HG02943 (cell line): ENCODE measurements at regions not wholly inside any gene's neighbourhood (a gene's known extent, or its start where the extent isn't known, plus 50 kb on each side); places are given as distances from the start of the nearest gene placed in this dataset.

Source experiments
- ATAC-seq: cut with Tn5 transposase; IDR thresholded peaks from one replicate; pipeline ENCODE4 v1.9.1; 2021; ENCODE audit warnings: mild to moderate bottlenecking, low read depth, moderate library complexity; ENCODE audit not compliant: unreplicated experiment

GRCh38 chr10:10579709-10580108, 438.0 kb upstream of the CELF2 start:
- ATAC-seq: no peak

- ATAC-seq: no peak
Measured at GRCh38 chr10:10584161-10584560, 433.5 kb upstream of the CELF2 start.

- no peak for ATAC-seq
Measured at GRCh38 chr10:10587744-10588393, 429.8 kb upstream of the CELF2 start.

DNA sequence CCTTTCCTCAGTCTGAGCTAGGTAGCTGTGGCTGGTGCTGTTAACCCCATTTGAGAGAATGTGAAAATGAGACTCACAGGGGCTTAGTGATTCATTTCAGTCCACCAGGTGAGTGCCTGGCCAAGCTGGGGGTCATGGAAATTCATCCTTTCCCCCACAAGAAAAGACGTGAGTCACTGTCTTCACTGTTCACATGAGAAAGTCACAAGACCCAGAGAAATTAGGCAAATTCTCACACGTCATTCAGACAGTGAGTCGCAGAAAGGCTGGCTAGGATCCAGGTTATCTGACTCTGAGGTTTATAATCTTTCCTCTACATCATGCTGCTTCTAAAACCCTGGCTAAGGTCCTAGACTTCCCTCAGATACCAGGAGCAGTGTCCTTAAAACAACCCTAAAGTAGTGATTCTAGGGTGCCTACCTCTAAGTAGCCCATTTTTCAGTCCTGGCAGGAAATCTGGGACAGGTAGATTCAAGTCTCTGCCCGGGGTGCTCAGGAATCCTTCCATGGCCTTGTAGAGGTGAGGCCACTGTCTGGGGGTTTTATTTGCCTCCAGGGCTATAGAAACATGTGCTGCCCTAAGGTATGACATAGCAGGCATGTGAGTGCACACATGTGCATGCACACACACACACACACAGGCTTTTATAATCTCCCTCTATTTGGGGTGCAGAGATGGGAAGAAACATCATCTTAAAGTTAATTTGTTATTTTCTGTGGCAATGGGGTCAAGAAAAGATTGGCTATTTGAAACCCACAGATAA, 427.9 kb upstream of the CELF2 start:
- ATAC-seq: no peak

- ATAC-seq: no peak
Measured at GRCh38 chr10:10591715-10592341, 425.8 kb upstream of the CELF2 start.

DNA sequence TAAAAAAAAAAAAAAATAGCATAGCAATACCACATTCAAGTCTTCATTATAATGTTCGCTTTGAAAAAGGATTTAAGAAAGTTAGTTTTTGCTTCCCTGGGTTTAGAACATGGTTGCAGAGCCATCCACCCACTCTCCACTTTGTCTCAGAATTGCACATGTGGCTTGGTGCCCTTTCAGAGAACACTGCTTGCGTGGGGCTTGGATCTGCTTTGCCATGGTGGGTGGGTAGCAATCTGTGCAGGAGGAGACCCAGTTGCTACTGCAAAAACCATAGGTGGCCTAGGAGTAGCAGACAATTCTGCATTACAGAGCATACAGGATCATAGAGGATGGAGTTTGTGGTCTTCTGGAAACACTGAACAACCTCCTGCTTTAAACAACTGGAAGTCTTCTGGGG, 421.4 kb upstream of the CELF2 start:
- ATAC-seq: no peak

DNA sequence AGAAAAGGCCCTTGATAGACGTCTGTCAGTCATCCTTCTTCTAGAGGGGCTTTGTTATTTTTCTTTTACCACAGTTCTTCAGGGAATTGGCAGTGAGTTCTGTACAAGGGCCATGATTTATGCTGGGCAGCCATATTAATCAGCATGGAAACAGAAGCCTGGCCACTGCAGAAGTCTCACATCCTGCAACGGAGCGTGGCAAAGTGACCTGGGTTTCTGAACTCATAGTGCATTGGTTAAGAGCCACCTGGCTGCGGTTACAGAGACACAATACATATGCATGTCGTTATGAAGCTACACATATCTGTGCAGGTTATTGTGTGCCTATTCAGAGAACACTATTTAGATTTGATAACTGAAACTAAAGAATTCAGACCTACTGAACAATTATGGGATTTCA, 419.4 kb upstream of the CELF2 start:
- no peak for ATAC-seq

- ATAC-seq: no peak
Measured at GRCh38 chr10:10600004-10600403, 417.7 kb upstream of the CELF2 start.

- ATAC-seq: no peak
Measured at GRCh38 chr10:10605551-10606081, 412.1 kb upstream of the CELF2 start.

DNA sequence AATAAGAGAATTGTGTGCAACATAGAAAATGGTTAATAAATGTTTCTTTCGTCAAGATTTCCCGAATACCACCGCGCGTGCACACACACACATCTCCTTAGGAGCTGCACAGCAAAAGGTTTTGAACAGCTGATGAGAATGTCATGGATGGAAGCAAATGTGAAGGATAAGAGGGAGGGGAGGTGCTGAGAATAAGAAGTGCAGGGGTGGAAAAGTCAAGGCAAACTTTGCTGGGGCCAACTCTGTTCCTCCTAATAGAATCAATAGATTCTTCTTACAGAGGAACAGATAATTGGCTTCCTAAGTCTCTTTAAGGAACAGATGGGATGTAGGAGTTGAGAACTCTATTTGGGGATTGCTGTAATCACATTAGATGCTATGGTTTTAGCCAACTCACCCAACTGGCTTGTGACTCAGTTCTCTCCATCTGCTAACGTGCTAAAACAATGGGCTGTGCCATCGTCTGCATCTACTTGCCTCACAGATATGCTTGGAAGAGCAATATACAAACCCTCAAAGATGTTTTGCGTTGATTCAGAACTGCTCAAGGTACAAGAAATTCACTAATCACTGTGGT, 408.2 kb upstream of the CELF2 start:
- ATAC-seq: no peak

- ATAC-seq: no peak
Measured at GRCh38 chr10:10610171-10610570, 407.5 kb upstream of the CELF2 start.

DNA sequence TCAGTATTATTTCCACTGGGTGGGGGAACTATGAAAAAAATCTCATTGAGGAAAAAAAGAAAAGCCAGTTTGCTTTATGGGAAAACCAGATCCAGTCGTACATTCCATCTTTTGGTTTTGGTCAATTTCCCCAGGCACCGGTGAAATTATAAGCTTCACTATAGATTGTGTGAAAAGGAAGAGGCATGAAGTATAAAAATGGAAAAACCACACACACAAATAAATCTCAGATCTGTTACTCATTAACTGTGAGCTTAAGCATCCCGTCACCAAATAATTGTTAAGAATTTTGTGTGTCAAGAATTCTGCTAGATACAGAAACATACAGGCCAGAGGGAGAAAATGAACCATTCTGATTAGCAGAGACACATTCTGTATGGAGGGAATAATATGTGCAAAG, 405.5 kb upstream of the CELF2 start:
- no peak for ATAC-seq

GRCh38 chr10:10613656-10614244, 403.9 kb upstream of the CELF2 start:
- ATAC-seq: no peak

DNA sequence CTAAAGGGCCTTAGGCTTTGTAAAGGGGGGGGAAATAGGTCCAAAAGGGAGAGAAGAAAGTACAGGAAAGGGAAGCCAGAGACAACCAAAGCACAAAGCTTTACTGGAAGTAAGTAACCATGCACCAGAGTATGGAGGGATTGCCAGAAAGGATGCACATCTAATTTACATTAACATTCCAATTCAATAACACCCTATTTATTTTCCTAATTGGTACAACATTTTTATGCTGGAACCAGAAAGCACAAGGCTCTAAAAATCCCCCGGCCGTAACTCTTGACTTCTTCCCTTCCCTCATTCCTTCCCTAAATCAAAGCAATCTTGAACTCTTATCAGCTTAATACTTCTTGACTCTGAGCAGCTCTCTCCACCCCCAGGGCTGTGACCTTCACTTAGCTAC, 400.0 kb upstream of the CELF2 start:
- no peak for ATAC-seq

DNA sequence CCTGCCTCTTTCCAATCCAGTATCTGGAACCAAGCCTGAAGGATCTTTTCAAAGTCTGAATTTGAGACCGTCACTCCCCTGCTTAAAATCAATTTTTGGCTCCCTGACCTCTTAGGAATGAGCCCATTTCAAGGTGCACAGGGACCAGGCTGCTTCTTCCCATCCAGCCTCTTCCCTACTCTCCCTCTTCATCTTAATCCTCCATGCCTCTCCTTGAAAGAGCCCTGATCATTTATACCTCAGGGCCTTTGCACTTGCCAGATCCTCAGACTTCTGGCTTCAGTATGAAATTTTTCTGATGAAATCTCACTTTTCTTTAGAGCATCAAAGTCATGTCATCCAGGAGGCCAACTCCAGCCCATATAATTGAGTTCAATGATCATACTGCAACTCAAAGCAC, 399.5 kb upstream of the CELF2 start:
- ATAC-seq: no peak

- ATAC-seq: no peak
Measured at GRCh38 chr10:10623958-10624566, 393.6 kb upstream of the CELF2 start.

- no peak for ATAC-seq
Measured at GRCh38 chr10:10624567-10624962, 393.1 kb upstream of the CELF2 start.

DNA sequence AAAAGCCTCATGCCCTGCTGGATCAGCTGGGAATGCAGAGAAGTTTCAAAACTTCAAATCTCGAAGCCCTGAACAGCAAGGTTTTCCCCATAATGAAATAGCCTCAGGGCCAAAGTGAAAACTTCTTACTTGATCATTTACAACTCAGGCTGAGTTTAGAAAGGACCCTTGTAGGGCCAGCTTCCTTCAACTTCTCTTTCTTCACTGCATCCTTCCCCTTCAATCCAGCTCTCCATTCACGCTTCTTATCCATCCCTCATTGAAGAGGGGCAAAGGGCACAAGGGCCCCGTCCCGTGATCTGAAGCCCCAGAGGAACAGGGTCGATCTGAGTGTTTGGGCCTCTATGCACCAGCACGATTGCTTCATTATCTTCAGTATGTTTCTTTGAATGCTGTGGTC, 392.2 kb upstream of the CELF2 start:
- no peak for ATAC-seq

DNA sequence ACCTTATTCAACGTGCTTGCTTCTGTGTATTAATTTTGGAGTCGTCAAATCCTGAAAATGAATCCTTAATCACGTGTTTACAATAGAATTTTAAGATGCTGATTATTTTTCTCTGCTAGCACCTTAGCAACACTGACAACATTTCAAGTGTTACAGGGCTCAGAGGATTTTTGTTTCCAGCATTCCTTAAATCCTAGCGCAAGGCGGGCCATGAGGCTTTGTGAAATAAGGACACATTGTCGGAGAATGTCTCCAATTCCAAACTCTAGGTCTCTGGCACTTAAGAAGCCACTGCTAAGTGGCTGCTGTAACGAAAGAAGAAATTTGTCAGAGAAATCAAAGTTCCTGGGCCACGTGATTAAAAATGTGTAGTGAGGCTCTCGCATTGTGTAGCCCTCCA, 390.9 kb upstream of the CELF2 start:
- no peak for ATAC-seq

DNA sequence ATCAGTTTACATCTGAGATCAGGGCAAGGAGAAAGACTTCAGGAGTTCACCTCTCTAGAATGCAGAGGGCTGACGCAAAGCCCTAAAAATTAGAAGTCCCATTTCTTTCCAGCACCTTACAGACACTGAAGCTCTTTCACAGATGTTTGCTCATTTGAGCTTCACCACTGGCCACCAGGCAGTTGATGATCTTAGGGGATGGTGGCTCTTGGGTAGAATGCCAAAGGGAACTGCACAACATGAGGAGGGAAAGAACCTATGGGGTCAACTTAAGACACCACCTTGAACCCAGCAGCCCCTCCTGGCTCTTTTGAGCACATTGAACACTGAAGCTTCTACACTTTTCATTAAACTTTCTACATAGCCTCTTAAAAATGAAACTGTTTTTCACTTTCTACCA, 390.3 kb upstream of the CELF2 start:
- ATAC-seq: no peak
